ENCODE measurements at regions not wholly inside any gene's neighbourhood (a gene's known extent, or its start where the extent isn't known, plus 50 kb on each side); places are given as distances from the start of the nearest gene placed in this dataset.

DNA sequence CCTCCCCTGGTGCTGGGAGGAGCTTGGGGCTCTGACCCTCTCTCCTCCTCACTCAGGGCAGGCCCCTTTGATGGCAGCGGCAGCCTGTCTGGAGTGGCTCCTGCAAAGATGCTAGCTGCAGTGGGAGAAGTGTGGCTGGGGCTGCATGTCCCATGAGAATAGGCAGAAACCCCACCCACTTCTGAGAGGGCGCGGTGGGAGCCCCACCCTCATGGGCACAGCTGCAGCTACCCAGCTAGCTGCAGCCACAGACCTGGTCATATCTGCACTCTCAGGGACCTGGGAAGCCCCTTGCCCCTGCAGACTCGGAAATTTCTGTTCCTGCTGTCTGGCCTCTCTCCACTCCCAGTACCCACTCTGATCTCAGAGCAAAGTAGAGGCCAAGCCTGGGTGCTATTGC lies 72.2 kb upstream of the BRD7 start:
- no peak for TF ChIP-seq CTCF (conservative IDR thresholded peaks at IDR 0.05 in 1 of 2, IDR thresholded peaks at IDR 0.05 in 1 of 2; ENCODE audit: low read depth in 1 of 2, low read length in 2 of 2)
- no peak for TF ChIP-seq EZH2 (IDR thresholded peaks at IDR 0.05; ENCODE audit: low read length, missing control alignments)
